ENCODE measurements at regions not wholly inside any gene's neighbourhood (a gene's known extent, or its start where the extent isn't known, plus 50 kb on each side); places are given as distances from the start of the nearest gene placed in this dataset.

DNA sequence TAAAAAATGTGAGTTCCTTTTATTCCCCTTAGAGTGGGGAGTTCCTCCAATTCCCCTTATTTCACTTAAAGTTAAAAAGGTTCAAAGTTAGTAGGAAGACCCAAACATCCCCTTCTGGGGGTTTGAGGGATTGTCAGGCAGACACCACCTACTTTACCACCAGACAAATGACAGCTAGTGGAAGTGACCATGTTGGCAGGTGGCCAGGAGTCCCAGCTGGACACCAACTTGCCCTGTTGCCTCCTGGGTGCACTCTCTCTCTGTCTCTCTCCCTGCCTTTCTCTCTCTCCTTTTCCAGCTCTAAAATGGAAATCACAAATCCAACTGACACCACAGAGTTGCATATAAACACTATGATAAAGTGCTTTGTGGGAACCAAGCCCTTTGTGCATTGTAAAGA, 307.7 kb upstream of the TLE4 start:
- no peak for DNase-seq (ENCODE audit: low read depth)

DNA sequence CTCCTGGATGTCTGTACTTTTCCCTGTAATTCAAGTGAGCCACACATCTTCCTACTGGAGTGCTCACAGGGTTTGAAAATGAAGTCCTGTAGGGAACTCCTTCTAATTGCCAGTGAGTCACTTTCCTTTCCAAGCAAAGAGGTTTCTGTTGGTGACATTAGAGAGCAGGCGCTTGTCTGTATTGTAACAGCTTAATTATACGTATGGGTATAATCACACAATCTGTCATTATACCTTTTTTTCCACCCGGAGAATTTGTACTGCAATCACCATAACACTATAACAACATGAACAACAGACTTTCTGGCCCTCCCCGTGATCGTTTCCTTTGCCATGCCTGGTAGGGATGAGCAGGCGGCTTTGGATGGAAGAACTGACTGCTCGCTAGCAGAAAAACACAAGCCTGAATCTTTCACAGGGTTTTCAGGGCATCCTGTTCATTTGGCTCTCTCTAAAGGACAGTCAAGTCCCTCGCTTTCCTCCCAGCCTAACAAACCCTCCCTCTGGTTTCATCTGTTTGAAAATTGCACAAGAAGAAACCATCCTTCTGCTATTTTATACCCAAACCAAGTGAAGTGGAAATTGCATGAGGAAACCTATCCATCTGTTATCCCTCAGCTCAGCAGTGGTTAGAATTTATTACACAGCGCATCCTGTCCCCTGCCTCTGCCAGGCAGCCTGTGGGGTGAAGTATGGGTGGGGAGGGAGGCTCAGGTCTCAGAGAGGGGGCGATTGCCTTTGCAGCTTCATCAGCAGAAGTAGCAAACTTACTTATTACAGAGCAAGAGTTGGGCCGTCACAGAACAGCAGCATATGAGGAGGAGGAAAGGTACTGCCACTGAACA, 307.0 kb upstream of the TLE4 start:
- peak; percentile 8 for DNase-seq (ENCODE audit: low read depth)

DNA sequence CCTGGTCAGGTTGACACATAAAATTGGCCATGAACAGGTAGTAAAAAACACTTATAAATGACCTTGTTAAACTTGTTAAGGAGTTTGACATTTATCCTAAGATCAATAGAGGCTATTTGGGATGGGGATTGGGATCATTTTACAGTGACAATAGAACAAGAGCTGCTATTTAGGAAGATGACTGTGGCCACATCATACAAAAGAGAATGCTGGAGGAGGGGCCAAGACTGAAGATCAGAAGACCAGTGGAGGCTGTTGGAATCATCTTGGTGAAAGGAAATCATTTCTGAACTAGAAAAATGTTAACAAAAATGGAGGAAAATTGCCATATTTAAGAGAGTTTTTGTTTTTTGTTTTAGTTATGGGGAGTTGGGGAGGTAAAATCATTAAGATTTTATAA, 304.8 kb upstream of the TLE4 start:
- DNase-seq (ENCODE audit: low read depth) = peak; percentile 37

DNA sequence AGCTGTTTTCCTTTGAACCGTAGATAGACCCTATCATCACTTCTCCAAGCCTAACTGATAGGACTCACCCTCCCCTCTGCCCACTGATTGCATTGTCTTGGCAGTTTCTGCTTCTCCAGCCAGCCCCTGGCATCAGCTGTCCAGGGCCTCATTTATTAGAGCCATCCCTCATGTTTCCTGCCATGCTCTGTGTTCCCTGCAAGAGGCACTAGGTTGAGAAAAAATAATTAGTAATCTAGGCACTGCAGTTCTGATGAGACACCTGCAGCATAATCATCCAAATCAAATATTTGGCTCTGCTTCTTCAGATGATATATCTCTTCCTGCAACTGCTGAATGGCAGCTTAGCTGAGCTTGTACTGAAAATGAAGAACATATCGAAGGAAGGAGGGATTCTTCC, 303.0 kb upstream of the TLE4 start:
- no peak for DNase-seq (ENCODE audit: low read depth)

DNA sequence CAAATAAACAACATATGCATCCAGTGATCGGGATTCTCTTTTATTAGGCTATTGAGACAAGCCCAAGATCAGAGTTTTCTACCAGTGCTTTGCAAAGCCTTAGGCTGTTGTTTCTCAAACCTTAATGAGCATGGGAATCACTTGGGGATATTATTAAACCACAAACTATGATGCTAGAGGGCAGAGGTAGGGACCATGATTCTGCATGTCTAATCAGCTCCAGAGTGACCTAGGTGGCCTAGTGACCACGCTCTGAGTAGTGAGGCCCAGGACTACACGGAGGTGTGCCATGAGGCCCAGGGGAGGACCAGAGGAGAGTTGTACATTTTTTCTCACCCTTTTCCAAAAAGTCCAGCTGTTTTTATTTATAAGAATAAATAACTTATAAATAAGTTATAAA, 298.5 kb upstream of the TLE4 start:
- no peak for DNase-seq (ENCODE audit: low read depth)

DNA sequence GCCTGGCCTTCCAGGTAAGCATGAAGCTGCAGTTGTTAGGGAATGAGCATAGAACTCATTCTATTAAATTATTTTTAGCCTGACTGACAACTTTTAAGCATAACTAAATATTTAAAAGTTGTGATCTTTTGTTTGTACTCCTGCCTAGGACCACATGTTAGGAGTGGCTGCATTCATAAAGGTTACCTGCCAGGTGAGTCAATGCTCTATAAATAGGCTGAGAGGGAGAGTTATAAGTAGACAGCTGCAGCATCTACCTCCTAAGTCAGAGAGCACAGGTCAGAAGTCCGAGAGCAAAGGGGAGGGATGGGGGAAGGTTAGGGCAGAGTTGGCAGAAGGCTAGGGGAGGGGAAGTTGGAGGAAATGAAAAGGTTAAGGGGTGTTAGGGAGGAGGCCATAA, 292.4 kb upstream of the TLE4 start:
- DNase-seq (ENCODE audit: low read depth) = no peak

DNA sequence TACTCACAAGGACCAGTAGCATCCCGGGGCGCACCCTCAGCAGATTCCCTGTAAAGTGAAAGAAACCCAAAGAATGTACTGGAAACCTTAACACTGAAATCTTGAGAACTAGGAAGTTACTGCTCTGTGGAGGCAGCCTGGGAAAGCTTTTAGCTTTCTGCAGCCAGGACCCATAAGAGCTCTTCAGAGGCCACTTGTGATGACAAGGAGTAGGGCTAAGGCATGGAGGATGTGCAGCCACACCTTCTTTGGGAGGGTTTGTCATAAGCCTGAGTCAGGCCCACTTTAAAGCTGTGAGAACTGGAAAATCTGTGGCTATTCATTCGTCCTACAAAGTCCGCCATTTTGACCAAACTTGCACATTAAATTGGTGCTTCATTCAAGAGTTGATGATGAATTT, 291.1 kb upstream of the TLE4 start:
- DNase-seq (ENCODE audit: low read depth) = no peak

DNA sequence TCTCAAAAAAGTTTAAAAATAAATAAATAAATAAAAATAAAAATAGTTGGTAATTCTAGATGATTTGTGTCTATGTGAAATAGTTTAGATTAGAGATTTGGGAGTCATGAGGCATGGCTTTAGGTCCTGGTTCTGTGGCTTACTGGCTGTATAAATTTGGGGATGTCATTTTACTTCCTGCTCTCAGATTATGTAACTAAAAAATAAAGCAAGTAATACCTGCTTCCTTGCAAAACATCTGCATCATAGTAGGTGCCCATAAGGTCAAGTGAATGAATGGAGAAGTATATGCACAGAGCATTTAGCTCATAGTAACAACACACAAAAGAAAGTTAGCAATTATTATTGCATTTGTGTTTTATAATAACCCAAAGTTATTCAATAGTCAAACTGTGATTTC, 287.7 kb upstream of the TLE4 start:
- no peak for DNase-seq (ENCODE audit: low read depth)

DNA sequence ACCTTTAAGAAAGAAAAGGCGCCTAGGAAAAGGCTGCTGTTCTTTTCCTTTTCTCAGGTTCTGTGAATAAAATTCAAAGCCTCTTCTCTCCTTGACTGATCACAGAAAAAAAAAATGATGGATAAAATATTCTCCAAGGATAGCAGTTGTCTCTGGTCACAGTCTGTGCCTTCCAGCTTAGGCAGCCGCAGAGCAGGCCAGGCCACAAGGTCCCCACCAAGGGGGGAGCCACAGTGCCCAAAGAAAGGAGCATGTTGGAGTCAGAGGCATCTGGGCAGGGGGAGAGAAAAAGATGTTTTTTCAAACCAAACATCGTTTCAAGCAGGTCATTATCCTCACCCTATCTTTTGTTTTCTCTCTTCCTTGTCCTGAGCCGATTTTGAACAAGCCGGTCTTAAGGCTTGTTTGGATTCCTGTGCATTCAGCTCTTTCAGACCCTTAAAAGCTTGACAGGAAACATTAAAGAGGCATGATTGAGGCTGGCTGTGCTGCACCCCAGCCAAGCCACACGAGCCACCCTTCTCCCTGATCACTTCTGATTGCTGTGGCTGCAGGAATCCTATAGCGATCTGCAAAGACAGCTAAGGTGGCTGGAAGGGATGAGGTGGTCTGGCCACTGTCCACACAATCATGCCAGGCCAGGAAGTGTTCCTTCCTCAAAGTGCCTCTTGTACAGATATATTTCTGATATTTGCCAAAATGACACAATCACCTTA, 284.6 kb upstream of the TLE4 start:
- DNase-seq (ENCODE audit: low read depth) = no peak

DNA sequence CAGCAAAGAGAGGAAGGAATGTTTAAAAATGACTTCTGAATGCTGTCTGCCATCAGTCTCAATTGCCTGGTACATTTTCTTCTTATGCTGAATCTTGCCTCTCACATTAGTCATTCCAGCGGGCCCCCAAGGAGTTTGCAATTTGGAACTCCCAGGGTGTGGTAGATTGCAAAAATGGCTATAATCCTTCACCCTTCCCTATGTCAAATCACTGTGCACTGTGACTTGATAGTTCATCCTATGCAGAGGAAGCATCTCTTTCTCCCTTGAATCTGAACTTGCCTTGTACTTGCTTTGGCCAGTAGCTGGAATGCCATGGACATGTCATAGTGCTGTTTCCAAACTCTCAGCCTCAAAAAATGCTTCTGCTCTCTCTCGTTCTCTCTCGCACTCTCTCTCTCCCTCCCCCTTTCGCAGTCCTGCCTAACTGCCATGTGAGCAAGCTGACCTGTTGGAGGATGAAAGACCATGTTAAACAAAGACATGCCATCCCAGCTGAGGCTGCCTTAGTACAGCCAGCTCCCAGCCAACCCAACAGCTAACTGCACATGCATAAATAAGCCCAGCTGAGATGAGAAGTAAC, 284.0 kb upstream of the TLE4 start:
- DNase-seq (ENCODE audit: low read depth) = no peak

DNA sequence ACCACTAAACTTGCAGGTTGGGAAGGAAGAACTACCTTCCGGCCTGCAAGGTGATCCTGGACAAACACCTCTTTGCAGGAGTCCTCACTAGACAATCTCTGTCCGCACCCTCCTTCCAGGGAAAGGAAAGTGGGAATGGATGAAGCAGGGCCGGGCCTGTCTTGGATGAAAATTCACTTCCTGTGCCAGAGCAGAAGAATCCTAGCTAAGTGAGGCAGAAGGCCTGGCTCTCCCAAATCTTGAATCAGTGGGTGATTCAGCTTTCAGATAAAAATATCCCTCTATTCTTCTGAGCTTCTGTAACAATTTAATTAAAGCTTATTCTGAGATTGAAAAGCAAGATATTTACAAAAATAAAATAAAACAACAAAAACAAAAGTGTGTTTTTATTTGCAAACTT, 281.9 kb upstream of the TLE4 start:
- no peak for DNase-seq (ENCODE audit: low read depth)

DNA sequence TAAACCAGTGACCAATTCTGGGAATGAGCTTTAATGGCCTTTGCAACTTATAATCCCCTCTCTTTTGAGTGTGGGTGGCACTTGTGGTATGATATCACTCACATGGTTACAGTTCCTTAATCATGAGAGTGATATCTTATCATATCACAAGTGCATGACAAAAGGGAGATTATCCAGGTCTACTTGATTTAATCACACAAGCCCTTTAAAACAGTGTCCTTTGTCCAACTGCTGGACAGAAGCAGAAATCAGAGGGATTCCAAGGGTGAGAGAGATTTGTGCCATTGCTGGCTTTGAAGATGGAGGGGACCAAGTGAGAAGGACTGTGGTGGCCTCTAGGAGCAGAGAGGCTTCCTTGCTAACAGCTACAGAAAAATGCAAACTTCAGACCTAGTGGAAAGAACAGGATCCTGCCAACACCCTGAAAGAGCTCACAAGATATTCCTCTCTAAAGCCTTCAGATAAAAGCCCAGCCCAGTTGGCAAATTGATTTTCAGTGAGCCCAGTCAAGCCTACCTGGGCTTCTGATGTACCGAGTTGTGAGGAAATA, 279.0 kb upstream of the TLE4 start:
- DNase-seq (ENCODE audit: low read depth) = no peak

DNA sequence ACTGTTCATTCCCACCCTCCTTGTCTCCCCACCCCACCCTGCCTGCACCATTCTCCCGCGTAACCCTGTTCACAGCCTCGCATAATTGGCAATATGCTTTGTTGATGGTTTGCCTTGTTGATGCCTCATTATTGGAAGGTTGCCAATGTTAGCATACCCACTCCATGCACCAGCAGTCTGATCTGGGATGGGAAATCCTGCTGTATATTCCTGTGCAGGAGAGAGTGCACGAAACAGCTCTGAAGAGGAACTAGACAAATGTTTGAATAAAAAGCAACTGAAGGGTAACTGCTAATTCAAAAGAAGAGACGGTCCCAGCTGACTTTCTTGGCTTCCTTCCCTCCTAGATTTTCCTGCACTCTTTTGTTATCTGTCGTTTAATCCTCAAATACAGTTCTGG, 271.7 kb upstream of the TLE4 start:
- no peak for DNase-seq (ENCODE audit: low read depth)

DNA sequence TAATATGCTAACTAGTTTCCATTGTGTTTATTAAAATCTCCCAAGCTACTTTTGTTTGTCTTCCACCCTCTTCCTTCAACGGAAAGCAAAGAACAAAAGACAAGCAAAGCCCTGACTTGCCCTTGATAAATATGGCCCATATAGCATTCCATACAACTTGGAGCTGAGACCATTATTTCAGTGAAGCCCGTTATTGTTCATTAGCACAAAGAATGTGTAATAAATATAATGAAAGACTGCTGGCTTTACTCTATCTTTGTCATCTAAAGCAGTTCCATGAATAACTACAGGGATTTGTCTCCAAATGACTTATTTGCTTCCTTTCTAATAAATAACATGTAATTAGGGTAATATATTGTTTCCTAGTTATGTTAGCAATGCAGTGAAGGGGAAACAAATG, 270.7 kb upstream of the TLE4 start:
- DNase-seq (ENCODE audit: low read depth) = no peak

DNA sequence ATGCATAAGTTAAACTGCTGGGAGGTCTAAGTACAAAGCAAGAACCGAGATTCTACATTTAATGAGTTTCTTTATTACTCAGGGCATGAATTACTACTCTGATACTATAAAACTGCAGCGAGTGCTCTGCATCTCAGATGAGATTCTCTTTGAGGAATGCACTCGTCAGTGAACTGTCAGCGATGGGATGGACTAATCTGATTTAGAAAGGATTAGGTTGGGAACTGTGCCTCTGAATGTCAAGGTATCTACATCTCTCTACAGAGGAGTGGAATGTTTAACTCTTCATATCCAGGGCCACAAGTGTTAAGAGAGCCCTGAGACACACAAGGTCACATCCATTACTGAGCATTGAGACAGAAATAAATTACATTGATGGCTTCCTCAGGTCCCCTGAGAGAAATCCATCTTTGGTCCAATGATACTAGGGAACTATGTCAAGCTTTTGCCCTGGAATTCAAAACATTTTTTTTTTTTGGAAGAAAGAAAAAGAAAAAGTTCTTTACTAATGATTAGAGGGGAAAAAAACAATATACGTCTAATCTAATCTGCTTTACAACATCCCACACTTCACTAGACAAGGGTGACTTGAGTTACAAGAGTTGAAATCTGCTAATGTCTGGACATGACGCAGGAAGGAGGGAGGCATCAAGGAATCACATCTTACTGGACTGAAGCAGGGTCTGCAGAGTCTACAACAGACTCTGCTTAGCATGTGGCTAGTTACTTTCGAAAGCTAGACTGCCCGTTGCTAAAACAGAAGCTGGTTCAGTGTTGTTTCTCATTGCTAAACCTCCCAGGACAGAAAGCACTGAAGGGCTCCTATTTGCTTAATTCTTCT, 270.0 kb upstream of the TLE4 start:
- DNase-seq (ENCODE audit: low read depth) = no peak

DNA sequence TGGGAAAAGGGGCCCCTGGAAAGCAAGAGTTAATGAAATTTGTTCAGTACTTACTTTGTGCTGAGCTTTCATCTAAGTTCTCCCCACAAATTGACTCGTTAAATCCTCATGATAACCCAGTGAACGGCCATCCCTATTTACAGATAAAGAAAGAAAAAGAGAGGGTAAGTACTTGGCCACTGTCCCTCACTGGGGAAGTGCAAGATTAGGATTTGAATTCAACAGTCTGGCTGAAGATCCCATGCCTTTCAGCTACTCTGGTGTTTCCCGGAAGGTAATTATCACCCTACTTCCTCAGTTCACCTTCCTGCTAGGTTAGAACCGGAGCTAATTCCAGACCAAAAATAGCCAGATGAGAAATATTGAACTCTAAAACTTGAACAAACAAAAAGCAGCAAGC, 269.2 kb upstream of the TLE4 start:
- no peak for DNase-seq (ENCODE audit: low read depth)

DNA sequence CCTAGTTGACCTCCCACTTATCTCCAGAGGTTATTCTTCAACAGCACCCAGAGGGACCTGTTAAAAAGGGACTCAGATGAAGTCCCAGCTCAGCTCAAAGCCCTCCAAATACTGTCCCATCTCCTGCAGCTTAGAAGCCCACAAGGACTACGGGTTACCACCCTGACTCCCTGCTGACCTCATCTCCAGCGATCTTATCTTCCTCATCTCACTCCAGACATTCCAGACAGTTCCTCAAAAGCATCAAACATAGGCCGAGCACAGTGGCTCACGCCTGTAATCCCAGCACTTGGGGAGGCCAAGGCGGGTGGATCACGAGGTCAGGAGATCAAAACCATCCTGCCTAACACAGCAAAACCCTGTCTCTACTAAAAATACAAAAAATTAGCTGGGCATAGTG, 263.8 kb upstream of the TLE4 start:
- no peak for DNase-seq (ENCODE audit: low read depth)

DNA sequence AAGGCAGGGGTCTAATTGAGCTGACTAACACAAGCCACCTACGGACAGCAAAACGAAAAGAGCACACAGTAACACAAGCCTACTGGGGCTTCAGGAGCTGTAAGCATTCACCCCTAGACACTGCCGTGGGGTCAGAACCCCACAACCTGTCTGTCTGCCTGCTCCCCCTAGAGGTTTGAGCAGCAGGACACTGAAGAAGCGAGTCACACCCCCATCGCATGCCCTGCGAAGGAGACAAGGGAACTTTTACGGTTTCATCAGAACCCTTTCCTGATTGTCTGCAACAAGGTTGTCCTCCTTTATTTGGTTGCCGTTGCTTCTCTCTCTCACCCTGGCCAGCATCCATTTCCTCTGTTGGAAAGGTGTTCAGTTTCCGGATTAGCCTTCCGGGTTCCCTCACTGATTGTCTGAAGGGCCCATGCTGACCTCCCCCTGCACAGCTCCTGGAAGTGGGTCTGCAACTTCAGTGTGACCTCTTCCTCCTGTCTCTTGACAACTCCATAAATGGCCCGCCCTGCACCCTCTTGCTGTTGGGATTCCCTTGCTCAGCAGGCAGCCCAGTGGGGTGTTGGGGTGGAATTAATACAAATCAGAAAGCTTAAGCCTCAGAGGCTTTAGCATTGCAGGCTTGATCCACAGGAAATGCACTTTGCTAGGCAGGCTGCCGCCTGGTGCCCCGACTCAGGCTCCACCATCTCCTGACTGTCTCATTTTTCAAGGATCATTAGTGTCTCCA, 258.9 kb upstream of the TLE4 start:
- no peak for DNase-seq (ENCODE audit: low read depth)

DNA sequence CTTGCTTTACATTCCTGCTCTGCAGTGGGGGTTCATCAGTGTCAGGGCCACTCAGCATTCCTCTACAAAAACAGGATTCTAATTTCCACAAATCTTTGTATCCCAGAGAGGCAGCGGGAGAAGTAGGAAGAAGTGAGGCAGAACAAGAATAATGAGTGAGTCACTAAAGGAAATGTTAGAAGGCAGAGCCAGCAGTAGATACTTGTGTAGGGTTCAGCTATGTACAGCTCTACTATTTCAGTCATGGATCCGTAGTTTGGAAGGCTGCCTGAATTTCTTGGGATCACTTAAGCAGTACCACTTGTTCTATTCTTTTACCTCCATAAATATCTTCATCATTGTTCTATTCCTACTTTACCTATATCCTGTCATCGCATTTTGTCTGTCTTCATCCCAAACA, 246.3 kb upstream of the TLE4 start:
- peak; percentile 4 for DNase-seq (ENCODE audit: low read depth)

DNA sequence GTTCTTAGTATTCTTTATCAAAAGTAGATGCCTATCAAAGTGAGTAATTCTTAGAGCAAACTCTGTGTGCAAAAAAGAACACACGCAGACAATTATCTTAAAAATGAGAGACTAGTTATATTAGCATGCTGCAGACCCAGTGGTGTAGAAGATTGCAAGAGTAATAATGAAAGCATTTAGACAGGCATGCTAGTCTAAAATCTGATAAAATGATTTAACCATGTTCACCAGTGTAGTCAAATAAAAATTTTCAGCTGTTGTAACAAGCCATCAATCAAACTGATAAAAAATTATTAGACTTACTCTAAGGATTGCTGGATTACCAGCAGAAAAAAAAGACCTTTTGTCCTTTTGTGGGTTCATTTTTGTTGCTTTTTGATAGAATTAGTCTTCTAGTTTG, 241.9 kb upstream of the TLE4 start:
- no peak for DNase-seq (ENCODE audit: low read depth)

DNA sequence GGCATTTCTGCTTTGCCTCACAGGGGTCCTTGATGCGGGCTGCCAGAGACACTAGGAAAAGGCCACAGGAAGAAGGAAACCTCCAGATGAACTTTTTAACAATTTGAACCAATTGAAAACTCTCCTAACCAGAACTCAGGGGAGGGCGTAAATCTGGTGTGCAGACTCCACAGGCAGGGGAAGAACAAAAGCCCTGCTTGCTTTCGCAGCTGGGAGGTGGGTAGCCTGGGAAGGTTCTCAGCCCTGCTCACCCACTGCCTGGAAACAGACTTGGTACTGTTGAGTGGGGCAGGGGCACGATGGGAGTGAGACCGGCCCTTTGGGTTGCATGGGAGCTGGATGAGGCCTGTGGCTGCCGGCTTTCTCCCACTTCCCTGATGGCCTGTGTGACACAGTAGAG, 237.8 kb upstream of the TLE4 start:
- DNase-seq (ENCODE audit: low read depth) = no peak

DNA sequence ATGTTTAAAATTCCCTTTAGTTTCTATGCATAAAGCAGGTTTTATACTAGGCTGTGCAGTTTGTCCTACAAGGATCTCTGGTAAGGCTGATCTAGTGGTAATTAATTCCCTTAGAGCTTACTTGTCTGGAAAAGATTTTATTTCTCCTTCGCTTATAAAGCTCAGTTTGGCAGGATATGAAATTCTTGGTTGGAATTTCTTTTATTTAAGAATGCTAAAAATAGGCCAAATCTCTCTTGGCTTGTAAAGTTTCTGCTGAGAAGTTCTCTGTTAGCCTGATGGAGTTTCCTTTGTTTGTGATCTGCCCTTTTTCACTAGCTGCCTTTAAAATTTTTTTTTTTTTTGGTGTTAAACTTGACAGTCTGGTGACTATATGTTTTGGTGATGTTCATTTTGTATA, 237.1 kb upstream of the TLE4 start:
- no peak for DNase-seq (ENCODE audit: low read depth)
